AG10803 (cell line): ENCODE measurements at regions not wholly inside any gene's neighbourhood (a gene's known extent, or its start where the extent isn't known, plus 50 kb on each side); places are given as distances from the start of the nearest gene placed in this dataset.

Source experiments
- DNase-seq: peaks from one replicate; pipeline ENCODE4 v3.0.0; 2010; ENCODE audit warnings: low read depth
- H3K4me3 ChIP-seq: 2 replicates; pipeline ENCODE4 v1.5.1; 2011; ENCODE audit warnings: mild to moderate bottlenecking, low read length, control low read depth
- TF ChIP-seq, protein P1 (sequence below): conservative IDR thresholded peaks from 2 replicates; pipeline ENCODE4 v1.5.1; 2011; ENCODE audit warnings: mild to moderate bottlenecking, low read length, control low read depth, inconsistent platforms

GRCh38 chrX:39596437-39596836, 501.3 kb downstream of the BCOR start:
- TF ChIP-seq, protein P1, sequence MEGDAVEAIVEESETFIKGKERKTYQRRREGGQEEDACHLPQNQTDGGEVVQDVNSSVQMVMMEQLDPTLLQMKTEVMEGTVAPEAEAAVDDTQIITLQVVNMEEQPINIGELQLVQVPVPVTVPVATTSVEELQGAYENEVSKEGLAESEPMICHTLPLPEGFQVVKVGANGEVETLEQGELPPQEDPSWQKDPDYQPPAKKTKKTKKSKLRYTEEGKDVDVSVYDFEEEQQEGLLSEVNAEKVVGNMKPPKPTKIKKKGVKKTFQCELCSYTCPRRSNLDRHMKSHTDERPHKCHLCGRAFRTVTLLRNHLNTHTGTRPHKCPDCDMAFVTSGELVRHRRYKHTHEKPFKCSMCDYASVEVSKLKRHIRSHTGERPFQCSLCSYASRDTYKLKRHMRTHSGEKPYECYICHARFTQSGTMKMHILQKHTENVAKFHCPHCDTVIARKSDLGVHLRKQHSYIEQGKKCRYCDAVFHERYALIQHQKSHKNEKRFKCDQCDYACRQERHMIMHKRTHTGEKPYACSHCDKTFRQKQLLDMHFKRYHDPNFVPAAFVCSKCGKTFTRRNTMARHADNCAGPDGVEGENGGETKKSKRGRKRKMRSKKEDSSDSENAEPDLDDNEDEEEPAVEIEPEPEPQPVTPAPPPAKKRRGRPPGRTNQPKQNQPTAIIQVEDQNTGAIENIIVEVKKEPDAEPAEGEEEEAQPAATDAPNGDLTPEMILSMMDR: no peak
- no peak for DNase-seq
- H3K4me3 ChIP-seq: no peak overlapping the region

DNA sequence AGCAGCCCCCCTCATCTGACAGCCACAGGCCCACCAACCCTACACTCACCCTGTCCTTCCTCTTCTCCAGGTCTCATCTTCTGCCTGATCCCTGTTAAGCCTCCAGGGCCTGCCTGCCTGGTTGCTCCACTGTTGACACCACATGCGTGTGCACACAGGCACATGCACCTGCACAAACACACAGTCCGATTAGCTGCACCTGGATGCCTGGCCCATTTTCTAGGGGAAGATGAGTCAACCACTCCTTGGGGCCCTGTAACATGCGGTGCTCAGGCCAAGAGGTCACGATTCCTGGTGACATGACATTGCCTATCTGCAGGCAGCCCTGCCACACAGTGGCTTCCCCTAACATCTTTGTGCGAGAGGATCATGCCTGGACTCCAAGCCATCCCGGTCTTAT, 498.4 kb downstream of the BCOR start:
- TF ChIP-seq, protein P1: no peak

DNA sequence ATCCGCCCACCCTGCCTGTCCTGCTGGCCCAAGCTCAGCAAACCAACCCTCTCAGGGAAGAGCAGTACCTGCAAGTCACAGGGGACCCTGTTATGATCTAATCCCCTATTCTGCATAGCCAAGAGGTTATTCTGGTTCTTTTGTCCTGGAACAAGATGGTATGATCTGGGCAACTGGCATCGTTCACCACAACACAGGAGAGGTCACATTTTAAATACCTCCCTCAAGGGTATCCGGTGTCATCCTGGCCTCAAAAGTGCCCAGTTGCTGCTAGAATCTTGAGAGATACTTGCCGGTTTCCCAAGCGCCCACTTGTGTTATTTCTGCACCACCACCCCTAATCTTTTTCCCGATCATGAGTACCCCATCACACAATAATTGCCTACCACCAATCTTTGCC, 497.5 kb downstream of the BCOR start:
- H3K4me3 ChIP-seq: no peak overlapping the region
- TF ChIP-seq, protein P1: no peak
- DNase-seq: no peak

More for the DNA sequence above, 498.4 kb downstream of the BCOR start:
- no peak for DNase-seq
- no peak overlapping the region for H3K4me3 ChIP-seq

GRCh38 chrX:39601231-39602177, 496.3 kb downstream of the BCOR start:
- TF ChIP-seq, protein P1: no peak
- H3K4me3 ChIP-seq: no peak overlapping the region
- DNase-seq: no peak

GRCh38 chrX:39602195-39602594, 495.6 kb downstream of the BCOR start:
- no peak overlapping the region for H3K4me3 ChIP-seq
- TF ChIP-seq, protein P1: no peak
- no peak for DNase-seq

GRCh38 chrX:39603230-39603629, 494.5 kb downstream of the BCOR start:
- TF ChIP-seq, protein P1: no peak

DNA sequence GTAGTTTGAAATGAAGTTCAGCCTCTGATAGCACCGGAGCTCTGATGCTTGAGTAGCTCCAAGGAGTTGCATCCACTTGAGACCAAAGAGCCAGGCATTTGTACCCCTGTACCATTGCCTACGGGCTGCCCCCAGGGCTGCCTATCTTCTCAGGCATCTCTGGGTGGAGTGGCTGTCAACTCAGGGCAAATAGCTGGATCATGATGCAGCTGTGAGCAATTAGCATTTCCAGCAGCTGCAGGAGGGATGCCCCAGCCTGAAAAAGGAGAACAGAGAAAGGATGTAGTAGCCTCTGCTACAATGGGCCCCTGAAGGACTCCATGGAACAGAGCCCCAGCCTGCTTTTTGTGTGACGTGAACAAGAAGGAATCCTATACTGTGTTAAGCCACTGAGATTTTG, 492.6 kb downstream of the BCOR start:
- DNase-seq: no peak
- H3K4me3 ChIP-seq: no peak overlapping the region
- TF ChIP-seq, protein P1: no peak

More at GRCh38 chrX:39603230-39603629, 494.5 kb downstream of the BCOR start:
- peak; percentile 19 for DNase-seq
- no peak overlapping the region for H3K4me3 ChIP-seq
